HCT116 (cell line): ENCODE measurements at regions not wholly inside any gene's neighbourhood (a gene's known extent, or its start where the extent isn't known, plus 50 kb on each side); places are given as distances from the start of the nearest gene placed in this dataset.

Experiments
- ATAC-seq: fragments of 200-7000 bp; cut with Tn5 transposase; 2 replicates; pipeline ENCODE4 v1.9.1; 2020; ENCODE audit warnings: mild to moderate bottlenecking, moderate library complexity
- BruUV-seq: library from RNA; stranded (reverse); fragments of 400-500 nt; replicated peaks from 2 replicates; lab custom pipeline; 2021; lab: Mats Ljungman, UMichigan
- CTCF ChIA-PET: fragments of 300-600 bp; sonication (Branson Sonifier 250); formaldehyde crosslinking; loops from one replicate; lab custom pipeline; 2021; ENCODE audit warnings: antibody characterized with exemption; lab: Charles Lee
- POLR2A ChIA-PET: fragments of 300-600, 350-600 bp; sonication (Branson Sonifier 250); formaldehyde crosslinking; loops from one replicate; lab custom pipeline; 2021; ENCODE audit warnings: antibody characterized with exemption; lab: Charles Lee
- RAD21 ChIA-PET, 2 experiments: fragments of 300-600 bp; sonication (Branson Sonifier 250); formaldehyde crosslinking; loops; one replicate each; lab custom pipeline; 2023; ENCODE audit warnings: low total read pairs in 2 of 2; ENCODE audit not compliant: uncharacterized antibody in 2 of 2, unreplicated experiment in 2 of 2, low non-redundant PET in 1 of 2; lab: Charles Lee
- DNase-seq: peaks from one replicate; pipeline ENCODE4 v3.0.0-alpha.2; 2010; ENCODE audit warnings: low read depth, low spot score
- H2AFZ ChIP-seq: fragments of 200-600 bp; shearing (Covaris generic), sonication (generic); 2 replicates; pipeline ENCODE4 v1.6.1; 2017; ENCODE audit warnings: low read depth, mixed run types, mixed read lengths, antibody characterized with exemption, low read length; ENCODE audit not compliant: poor library complexity, severe bottlenecking
- H3K27ac ChIP-seq: 2 replicates; pipeline ENCODE4 v1.5.1; 2012; ENCODE audit warnings: low read depth, low read length
- H3K27me3 ChIP-seq: fragments of 200-600 bp; sonication (generic); 2 replicates; pipeline ENCODE4 v1.6.1; 2016; ENCODE audit warnings: mixed run types, low read length, mixed read lengths; ENCODE audit not compliant: insufficient read depth
- H3K36me3 ChIP-seq, 2 experiments: fragments of 200-500 bp in 1 of 2; fragments of 200-600 bp in 1 of 2; sonication (Bioruptor generic) in 1 of 2; sonication (generic) in 1 of 2; 2 replicates each; pipeline versions ENCODE4 v1.5.1 to v1.6.1; 2014 to 2016; ENCODE audit warnings: low read length in 2 of 2, inconsistent platforms in 1 of 2, mixed read lengths in 1 of 2, mixed run types in 1 of 2; ENCODE audit not compliant: insufficient read depth in 2 of 2, control insufficient read depth in 1 of 2
- H3K4me1 ChIP-seq, 2 experiments: fragments of 200-600 bp in 1 of 2; sonication (generic) in 1 of 2; 2 replicates each; pipeline versions ENCODE4 v1.5.1 to v1.6.1; 2012 to 2017; ENCODE audit warnings: low read length in 2 of 2, inconsistent platforms in 1 of 2, mild to moderate bottlenecking in 1 of 2, mixed read lengths in 1 of 2, mixed run types in 1 of 2, moderate library complexity in 1 of 2; ENCODE audit not compliant: insufficient read depth in 2 of 2, control insufficient read depth in 1 of 2
- H3K4me2 ChIP-seq: fragments of 200-600 bp; sonication (generic); 2 replicates; pipeline ENCODE4 v1.6.1; 2017; ENCODE audit warnings: mixed run types, low read length, mixed read lengths
- H3K4me3 ChIP-seq, 2 experiments: fragments of 200-600 bp in 1 of 2; sonication (generic) in 1 of 2; replicated peaks in 1 of 2; 2 replicates each; pipeline ENCODE4 v1.5.1; 2011 to 2016; ENCODE audit warnings: low read length in 2 of 2, control low read depth in 1 of 2, low read depth in 1 of 2, mild to moderate bottlenecking in 1 of 2, mixed read lengths in 1 of 2, mixed run types in 1 of 2
- H3K79me2 ChIP-seq: fragments of 200-600 bp; sonication (generic); 2 replicates; pipeline ENCODE4 v1.6.1; 2017; ENCODE audit warnings: mild to moderate bottlenecking, mixed run types, low read length, moderate library complexity, mixed read lengths; ENCODE audit not compliant: insufficient read depth
- H3K9ac ChIP-seq: fragments of 200-600 bp; sonication (generic); 2 replicates; pipeline ENCODE4 v1.6.1; 2016; ENCODE audit warnings: low read length, mixed read lengths
- H3K9me2 ChIP-seq: fragments of 200-600 bp; sonication (generic), shearing (Covaris generic); 2 replicates; pipeline ENCODE4 v1.6.1; 2017; ENCODE audit warnings: mixed run types, mild to moderate bottlenecking, moderate library complexity; ENCODE audit not compliant: insufficient read depth
- H3K9me3 ChIP-seq, 2 experiments: fragments of 200-500 bp in 1 of 2; fragments of 200-600 bp in 1 of 2; sonication (Bioruptor generic) in 1 of 2; sonication (generic) in 1 of 2; 2 replicates each; pipeline ENCODE4 v1.6.1; 2014 to 2017; ENCODE audit warnings: low read length in 2 of 2, mixed read lengths in 2 of 2, inconsistent platforms in 1 of 2, low read depth in 1 of 2, mild to moderate bottlenecking in 1 of 2, mixed run types in 1 of 2, moderate library complexity in 1 of 2; ENCODE audit not compliant: control insufficient read depth in 1 of 2, insufficient read depth in 1 of 2
- H4K20me1 ChIP-seq: fragments of 200-600 bp; sonication (generic), shearing (Covaris generic); 2 replicates; pipeline ENCODE4 v1.6.1; 2017; ENCODE audit warnings: mixed run types, mild to moderate bottlenecking, moderate library complexity; ENCODE audit not compliant: insufficient read depth
- ATF3 ChIP-seq: IDR thresholded peaks from 2 replicates; pipeline ENCODE4 v1.6.1; 2012
- CBX3 ChIP-seq: IDR thresholded peaks from 2 replicates; pipeline ENCODE4 v1.6.1; 2012; ENCODE audit warnings: low read depth
- CTCF ChIP-seq, 3 experiments: fragments of 200-600 bp in 1 of 3; sonication (generic) in 1 of 3; IDR thresholded peaks in 2 of 3; conservative IDR thresholded peaks in 1 of 3; 2 replicates each; pipeline ENCODE4 v1.5.1; 2012 to 2017; ENCODE audit warnings: low read depth in 2 of 3, low read length in 2 of 3, antibody characterized with exemption in 1 of 3, borderline replicate concordance in 1 of 3, control low read depth in 1 of 3, mild to moderate bottlenecking in 1 of 3, mixed read lengths in 1 of 3, mixed run types in 1 of 3, moderate library complexity in 1 of 3; ENCODE audit not compliant: insufficient read depth in 1 of 3
- EGR1 ChIP-seq: IDR thresholded peaks from 2 replicates; pipeline ENCODE4 v1.6.1; 2012; ENCODE audit warnings: low read depth
- ELF1 ChIP-seq: IDR thresholded peaks from 2 replicates; pipeline ENCODE4 v1.6.1; 2012; ENCODE audit warnings: low read depth, borderline replicate concordance
- EZH2 ChIP-seq: fragments of 200-600 bp; sonication (generic); IDR thresholded peaks from 2 replicates; pipeline ENCODE4 v1.6.1; 2017; ENCODE audit warnings: antibody characterized with exemption, mixed run types
- EZH2phosphoT487 ChIP-seq: fragments of 200-600 bp; IDR thresholded peaks from 2 replicates; pipeline ENCODE4 v1.6.1; 2018; ENCODE audit warnings: antibody characterized with exemption, borderline replicate concordance
- FOSL1 ChIP-seq: IDR thresholded peaks from 2 replicates; pipeline ENCODE4 v1.6.1; 2012; ENCODE audit warnings: low read depth
- JUND ChIP-seq: IDR thresholded peaks from 2 replicates; pipeline ENCODE4 v1.6.1; 2012
- MAX ChIP-seq: IDR thresholded peaks from 2 replicates; pipeline ENCODE4 v1.6.1; 2012
- POLR2A ChIP-seq: IDR thresholded peaks from 2 replicates; pipeline ENCODE4 v1.7.0; 2011; ENCODE audit warnings: borderline replicate concordance; ENCODE audit not compliant: insufficient read depth, insufficient read length; ENCODE audit errors: extremely low read depth
- POLR2AphosphoS5 ChIP-seq: IDR thresholded peaks from 2 replicates; pipeline ENCODE4 v1.6.1; 2011; ENCODE audit warnings: mild to moderate bottlenecking, low read depth, low read length, moderate library complexity
- SIN3A ChIP-seq: IDR thresholded peaks from 2 replicates; pipeline ENCODE4 v1.6.1; 2012; ENCODE audit warnings: low read depth
- SRF ChIP-seq: IDR thresholded peaks from 2 replicates; pipeline ENCODE4 v1.6.1; 2012; ENCODE audit warnings: low read depth
- TCF7L2 ChIP-seq: IDR thresholded peaks from 2 replicates; pipeline ENCODE4 v1.7.0; 2011; ENCODE audit warnings: borderline replicate concordance, inconsistent platforms; ENCODE audit not compliant: insufficient read depth, insufficient read length; ENCODE audit errors: extremely low read depth
- YY1 ChIP-seq: IDR thresholded peaks from 2 replicates; pipeline ENCODE4 v1.6.1; 2011; ENCODE audit warnings: low read length, low read depth, moderate library complexity, mild to moderate bottlenecking; ENCODE audit not compliant: insufficient replicate concordance; ENCODE audit errors: extremely low read depth
- ZBTB33 ChIP-seq: IDR thresholded peaks from 2 replicates; pipeline ENCODE4 v1.6.1; 2011; ENCODE audit warnings: mild to moderate bottlenecking, low read length, moderate library complexity; ENCODE audit not compliant: insufficient replicate concordance; ENCODE audit errors: extremely low read depth
- intact Hi-C: fragments of 100-400 bp; cut with micrococcal nuclease; formaldehyde crosslinking; loops from 2 replicates; pipeline ENCODE4 v1.10.0; 2022

GRCh38 chr2:103288696-103289095 lies 526.9 kb downstream of the TMEM182 start:
- TF ChIP-seq FOSL1 (no peak), ELF1 (no peak), POLR2AphosphoS5 (no peak), EZH2phosphoT487 (no peak)
- H2AFZ ChIP-seq: no peak overlapping the region
- no TSS peak for BruUV-seq
- DNase-seq (no peak), ATAC-seq (no peak)
- H3K27ac ChIP-seq: no peak overlapping the region
- H3K4me1 ChIP-seq: no peaks in the 10 kb centered on the region
- H3K4me3 ChIP-seq: no peak overlapping the region
- no peaks in the 10 kb centered on the region for H3K79me2 ChIP-seq
- POLR2A ChIA-PET: no interaction called here
- H3K4me2 ChIP-seq: no peak overlapping the region
- H3K9ac ChIP-seq: no peak overlapping the region
- RAD21 ChIA-PET: interaction anchor here in 1 of 2 experiments (0.7 kb wide), 1 partner anchor 1435 kb away, joined by 3 read pairs; no protein-coding TSS in a partner anchor
- intact Hi-C loops: no loop called here
- no peaks in the 10 kb centered on the region for H3K9me2 ChIP-seq
- H4K20me1 ChIP-seq: no peaks in the 10 kb centered on the region
- CTCF ChIA-PET: no interaction called here
- no peaks in the 10 kb centered on the region for H3K27me3 ChIP-seq
- H3K9me3 ChIP-seq: peaks cover 0 to 13% of the 10 kb centered on the region in 2 experiments; a peak in 2 of 4 replicates
- H3K36me3 ChIP-seq: no peaks in the 10 kb centered on the region

- Histone ChIP-seq H2AFZ (no peak overlapping the region), H3K36me3 (no peaks in the 10 kb centered on the region), H3K27me3 (no peaks in the 10 kb centered on the region), H3K9me3 (peaks cover 0 to 13% of the 10 kb centered on the region in 2 experiments; a peak in 2 of 4 replicates), H3K4me1 (no peaks in the 10 kb centered on the region), H3K27ac (no peak overlapping the region), H3K4me2 (no peak overlapping the region), H3K9ac (no peak overlapping the region), H3K79me2 (no peaks in the 10 kb centered on the region), H3K9me2 (no peaks in the 10 kb centered on the region), H4K20me1 (no peaks in the 10 kb centered on the region), H3K4me3 (no peak overlapping the region)
- BruUV-seq: no TSS peak
- no peak for ATAC-seq
- ChIA-PET RAD21 (interaction anchor here in 1 of 2 experiments (0.7 kb wide), 1 partner anchor 1435 kb away, joined by 3 read pairs; no protein-coding TSS in a partner anchor), POLR2A (no interaction called here), CTCF (no interaction called here)
- intact Hi-C loops: no loop called here
- TF ChIP-seq ZBTB33 (no peak), TCF7L2 (no peak), CTCF (IDR thresholded peaks at IDR 0.05 in 2 of 3, conservative IDR thresholded peaks at IDR 0.05 in 1 of 3; ENCODE audit: borderline replicate concordance in 1 of 3, insufficient read depth in 1 of 3, low read depth in 2 of 3, low read length in 2 of 3) (no peak), MAX (no peak), ATF3 (no peak), YY1 (no peak), EGR1 (no peak), POLR2AphosphoS5 (no peak), FOSL1 (no peak), CBX3 (no peak), JUND (no peak), EZH2 (no peak), SIN3A (no peak), POLR2A (no peak), SRF (no peak)
- no peak for DNase-seq
Observed at GRCh38 chr2:103289105-103289725, 527.4 kb downstream of the TMEM182 start.
